ENCODE measurements at regions not wholly inside any gene's neighbourhood (a gene's known extent, or its start where the extent isn't known, plus 50 kb on each side); places are given as distances from the start of the nearest gene placed in this dataset.

DNA sequence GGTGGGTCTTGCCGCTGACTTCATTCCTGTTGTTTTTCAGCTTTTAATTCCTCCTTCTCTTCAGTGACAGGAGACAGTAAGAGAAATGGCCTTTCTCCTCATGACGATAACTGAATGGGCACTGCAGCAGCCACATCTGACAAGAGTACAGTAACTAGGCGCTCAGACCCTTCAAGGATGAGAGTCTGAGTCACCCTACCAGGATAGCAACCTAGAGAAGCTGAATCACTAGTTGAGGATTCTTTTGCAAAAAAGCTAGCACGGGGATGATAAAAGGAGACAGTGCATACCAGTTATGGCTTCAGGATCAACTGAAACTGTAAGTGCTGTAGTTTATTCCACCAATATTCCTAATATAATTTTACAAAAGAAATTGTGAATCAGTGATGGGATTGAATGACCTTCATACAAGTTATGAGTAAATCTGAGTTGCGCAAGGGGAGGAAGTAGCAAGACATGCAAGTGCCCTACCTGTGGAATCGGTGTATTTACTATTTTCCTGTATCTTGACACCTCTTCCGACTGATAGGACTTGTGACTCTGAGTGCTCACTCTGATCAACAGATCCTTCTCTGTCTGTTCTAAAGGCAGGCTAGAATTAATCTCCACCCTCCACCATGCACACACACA is 161.8 kb upstream of the GRIK2 start:
- TF ChIP-seq CEBPB (IDR thresholded peaks at IDR 0.05; ENCODE audit: borderline replicate concordance, low read depth, low read length): 0 out of 2 replicates have a peak, but pooled peaks have one; percentile 51
- no peak for TF ChIP-seq HIVEP1 (CRISPR knock-in tag; IDR thresholded peaks at IDR 0.05)
- TF ChIP-seq ZNF136 (CRISPR knock-in tag; IDR thresholded peaks at IDR 0.05; ENCODE audit: low read depth): no peak
- POLR2A ChIA-PET: no interaction called here
- CTCF ChIA-PET (ENCODE audit: low intra/inter-chr PET ratio, low total read pairs): no interaction called here
- DNase-seq (ENCODE audit: low spot score): no peak
- Histone ChIP-seq H3K27ac (ENCODE audit: extremely low read length, insufficient read depth, low read length) (no peak overlapping the region), H3K4me1 (ENCODE audit: insufficient read depth, low read length) (no peaks in the 10 kb centered on the region), H3K4me2 (ENCODE audit: low read depth, low read length) (no peak overlapping the region), H3K9me3 (ENCODE audit: low read length) (no peaks in the 10 kb centered on the region), H3K9ac (ENCODE audit: insufficient read depth, low read depth, low read length) (no peak overlapping the region), H3K36me3 (replicated peaks in 1 of 2; ENCODE audit: control insufficient read depth in 1 of 2, insufficient read depth in 2 of 2, low read length in 2 of 2) (no peaks in the 10 kb centered on the region), H3K4me3 (replicated peaks in 1 of 3; ENCODE audit: insufficient read depth in 1 of 3, low read depth in 2 of 3, low read length in 3 of 3) (no peak overlapping the region), H4K20me1 (ENCODE audit: insufficient read depth, low read length) (no peaks in the 10 kb centered on the region), H3K27me3 (ENCODE audit: control insufficient read depth in 1 of 2, insufficient read depth in 2 of 2, low read length in 2 of 2) (no peaks in the 10 kb centered on the region), H3K79me2 (ENCODE audit: insufficient read depth, low read length) (no peaks in the 10 kb centered on the region), H2AFZ (ENCODE audit: low read length) (no peak overlapping the region)
- BruUV-seq (replicated peaks): no TSS peak
- FAIRE-seq: no peak
- intact Hi-C loops (cut with micrococcal nuclease; ENCODE audit: unreplicated experiment) (no loop called here), in situ Hi-C loops (cut with HindIII; ENCODE audit: extremely low pct_ligation_motif_present, low pct_unique_long_range_greater_than_20kb) (no loop called here)
- 51% methylated on average over 7 of the region's 7 CpGs for WGBS (ENCODE audit: low lambda C conversion rate)
- no peak for ATAC-seq

DNA sequence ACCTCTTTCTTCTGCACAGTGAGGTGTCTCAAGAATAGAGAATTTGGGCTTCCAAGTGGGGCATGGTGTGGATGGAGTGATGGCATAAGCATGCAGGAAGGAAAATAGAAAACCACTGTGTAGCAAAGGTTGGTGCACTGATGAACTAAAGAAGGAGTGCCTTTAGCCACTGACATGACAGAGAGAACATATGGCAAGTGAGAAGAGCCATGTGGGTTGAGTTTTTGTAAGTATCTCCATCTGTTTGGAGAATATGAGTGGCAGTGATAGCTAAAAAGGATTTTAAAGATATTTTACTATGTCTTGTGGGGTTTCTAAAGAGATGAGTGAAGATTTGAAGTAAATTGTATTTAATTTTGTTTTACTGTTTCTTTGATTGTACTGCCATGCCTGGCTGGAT is 160.5 kb upstream of the GRIK2 start:
- Histone ChIP-seq H3K9ac (ENCODE audit: insufficient read depth, low read depth, low read length) (no peak overlapping the region), H2AFZ (ENCODE audit: low read length) (no peak overlapping the region), H3K9me3 (ENCODE audit: low read length) (no peaks in the 10 kb centered on the region), H3K4me2 (ENCODE audit: low read depth, low read length) (no peak overlapping the region), H3K79me2 (ENCODE audit: insufficient read depth, low read length) (no peaks in the 10 kb centered on the region), H3K27ac (ENCODE audit: extremely low read length, insufficient read depth, low read length) (no peak overlapping the region), H3K4me1 (ENCODE audit: insufficient read depth, low read length) (no peaks in the 10 kb centered on the region), H3K27me3 (ENCODE audit: control insufficient read depth in 1 of 2, insufficient read depth in 2 of 2, low read length in 2 of 2) (no peaks in the 10 kb centered on the region), H3K36me3 (replicated peaks in 1 of 2; ENCODE audit: control insufficient read depth in 1 of 2, insufficient read depth in 2 of 2, low read length in 2 of 2) (no peaks in the 10 kb centered on the region), H3K4me3 (replicated peaks in 1 of 3; ENCODE audit: insufficient read depth in 1 of 3, low read depth in 2 of 3, low read length in 3 of 3) (no peak overlapping the region), H4K20me1 (ENCODE audit: insufficient read depth, low read length) (no peaks in the 10 kb centered on the region)
- ChIA-PET POLR2A (no interaction called here), CTCF (ENCODE audit: low intra/inter-chr PET ratio, low total read pairs) (no interaction called here)
- ATAC-seq (no peak), FAIRE-seq (no peak), DNase-seq (ENCODE audit: low spot score) (no peak)
- intact Hi-C loops (cut with micrococcal nuclease; ENCODE audit: unreplicated experiment): no loop called here
- no TSS peak for BruUV-seq (replicated peaks)
- in situ Hi-C loops (cut with HindIII; ENCODE audit: extremely low pct_ligation_motif_present, low pct_unique_long_range_greater_than_20kb): no loop called here
- TF ChIP-seq HIVEP1 (CRISPR knock-in tag; IDR thresholded peaks at IDR 0.05) (no peak), ZNF230 (CRISPR knock-in tag; IDR thresholded peaks at IDR 0.05) (no peak), ZNF629 (CRISPR knock-in tag; conservative IDR thresholded peaks at IDR 0.05) (no peak), ONECUT2 (CRISPR knock-in tag; IDR thresholded peaks at IDR 0.05) (no peak)
- TF ChIP-seq, protein P1, sequence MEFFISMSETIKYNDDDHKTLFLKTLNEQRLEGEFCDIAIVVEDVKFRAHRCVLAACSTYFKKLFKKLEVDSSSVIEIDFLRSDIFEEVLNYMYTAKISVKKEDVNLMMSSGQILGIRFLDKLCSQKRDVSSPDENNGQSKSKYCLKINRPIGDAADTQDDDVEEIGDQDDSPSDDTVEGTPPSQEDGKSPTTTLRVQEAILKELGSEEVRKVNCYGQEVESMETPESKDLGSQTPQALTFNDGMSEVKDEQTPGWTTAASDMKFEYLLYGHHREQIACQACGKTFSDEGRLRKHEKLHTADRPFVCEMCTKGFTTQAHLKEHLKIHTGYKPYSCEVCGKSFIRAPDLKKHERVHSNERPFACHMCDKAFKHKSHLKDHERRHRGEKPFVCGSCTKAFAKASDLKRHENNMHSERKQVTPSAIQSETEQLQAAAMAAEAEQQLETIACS (CRISPR knock-in tag; IDR thresholded peaks at IDR 0.05): no peak
- TF ChIP-seq, protein P2, sequence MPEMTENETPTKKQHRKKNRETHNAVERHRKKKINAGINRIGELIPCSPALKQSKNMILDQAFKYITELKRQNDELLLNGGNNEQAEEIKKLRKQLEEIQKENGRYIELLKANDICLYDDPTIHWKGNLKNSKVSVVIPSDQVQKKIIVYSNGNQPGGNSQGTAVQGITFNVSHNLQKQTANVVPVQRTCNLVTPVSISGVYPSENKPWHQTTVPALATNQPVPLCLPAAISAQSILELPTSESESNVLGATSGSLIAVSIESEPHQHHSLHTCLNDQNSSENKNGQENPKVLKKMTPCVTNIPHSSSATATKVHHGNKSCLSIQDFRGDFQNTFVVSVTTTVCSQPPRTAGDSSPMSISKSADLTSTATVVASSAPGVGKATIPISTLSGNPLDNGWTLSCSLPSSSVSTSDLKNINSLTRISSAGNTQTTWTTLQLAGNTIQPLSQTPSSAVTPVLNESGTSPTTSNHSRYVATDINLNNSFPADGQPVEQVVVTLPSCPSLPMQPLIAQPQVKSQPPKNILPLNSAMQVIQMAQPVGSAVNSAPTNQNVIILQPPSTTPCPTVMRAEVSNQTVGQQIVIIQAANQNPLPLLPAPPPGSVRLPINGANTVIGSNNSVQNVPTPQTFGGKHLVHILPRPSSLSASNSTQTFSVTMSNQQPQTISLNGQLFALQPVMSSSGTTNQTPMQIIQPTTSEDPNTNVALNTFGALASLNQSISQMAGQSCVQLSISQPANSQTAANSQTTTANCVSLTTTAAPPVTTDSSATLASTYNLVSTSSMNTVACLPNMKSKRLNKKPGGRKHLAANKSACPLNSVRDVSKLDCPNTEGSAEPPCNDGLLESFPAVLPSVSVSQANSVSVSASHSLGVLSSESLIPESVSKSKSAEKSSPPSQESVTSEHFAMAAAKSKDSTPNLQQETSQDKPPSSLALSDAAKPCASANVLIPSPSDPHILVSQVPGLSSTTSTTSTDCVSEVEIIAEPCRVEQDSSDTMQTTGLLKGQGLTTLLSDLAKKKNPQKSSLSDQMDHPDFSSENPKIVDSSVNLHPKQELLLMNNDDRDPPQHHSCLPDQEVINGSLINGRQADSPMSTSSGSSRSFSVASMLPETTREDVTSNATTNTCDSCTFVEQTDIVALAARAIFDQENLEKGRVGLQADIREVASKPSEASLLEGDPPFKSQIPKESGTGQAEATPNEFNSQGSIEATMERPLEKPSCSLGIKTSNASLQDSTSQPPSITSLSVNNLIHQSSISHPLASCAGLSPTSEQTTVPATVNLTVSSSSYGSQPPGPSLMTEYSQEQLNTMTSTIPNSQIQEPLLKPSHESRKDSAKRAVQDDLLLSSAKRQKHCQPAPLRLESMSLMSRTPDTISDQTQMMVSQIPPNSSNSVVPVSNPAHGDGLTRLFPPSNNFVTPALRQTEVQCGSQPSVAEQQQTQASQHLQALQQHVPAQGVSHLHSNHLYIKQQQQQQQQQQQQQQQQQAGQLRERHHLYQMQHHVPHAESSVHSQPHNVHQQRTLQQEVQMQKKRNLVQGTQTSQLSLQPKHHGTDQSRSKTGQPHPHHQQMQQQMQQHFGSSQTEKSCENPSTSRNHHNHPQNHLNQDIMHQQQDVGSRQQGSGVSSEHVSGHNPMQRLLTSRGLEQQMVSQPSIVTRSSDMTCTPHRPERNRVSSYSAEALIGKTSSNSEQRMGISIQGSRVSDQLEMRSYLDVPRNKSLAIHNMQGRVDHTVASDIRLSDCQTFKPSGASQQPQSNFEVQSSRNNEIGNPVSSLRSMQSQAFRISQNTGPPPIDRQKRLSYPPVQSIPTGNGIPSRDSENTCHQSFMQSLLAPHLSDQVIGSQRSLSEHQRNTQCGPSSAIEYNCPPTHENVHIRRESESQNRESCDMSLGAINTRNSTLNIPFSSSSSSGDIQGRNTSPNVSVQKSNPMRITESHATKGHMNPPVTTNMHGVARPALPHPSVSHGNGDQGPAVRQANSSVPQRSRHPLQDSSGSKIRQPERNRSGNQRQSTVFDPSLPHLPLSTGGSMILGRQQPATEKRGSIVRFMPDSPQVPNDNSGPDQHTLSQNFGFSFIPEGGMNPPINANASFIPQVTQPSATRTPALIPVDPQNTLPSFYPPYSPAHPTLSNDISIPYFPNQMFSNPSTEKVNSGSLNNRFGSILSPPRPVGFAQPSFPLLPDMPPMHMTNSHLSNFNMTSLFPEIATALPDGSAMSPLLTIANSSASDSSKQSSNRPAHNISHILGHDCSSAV (CRISPR knock-in tag; IDR thresholded peaks at IDR 0.05; ENCODE audit: borderline replicate concordance): no peak
- TF ChIP-seq, protein P3, sequence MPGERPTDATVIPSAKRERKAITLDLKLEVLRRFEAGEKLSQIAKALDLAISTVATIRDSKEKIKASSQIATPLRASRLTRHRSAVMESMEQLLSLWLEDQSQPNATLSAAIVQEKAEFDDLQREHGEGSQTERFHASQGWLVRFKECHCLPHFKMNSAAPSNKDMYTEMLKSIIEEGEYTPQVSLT (CRISPR knock-in tag; IDR thresholded peaks at IDR 0.05; ENCODE audit: borderline replicate concordance, low read depth): no peak
